ENCODE measurements at regions not wholly inside any gene's neighbourhood (a gene's known extent, or its start where the extent isn't known, plus 50 kb on each side); places are given as distances from the start of the nearest gene placed in this dataset.

- Histone ChIP-seq H2AFZ (ENCODE audit: insufficient read depth, low read length, poor library complexity) (no peak overlapping the region), H3K79me1 (ENCODE audit: low read length) (no peaks in the 10 kb centered on the region), H2BK5ac (ENCODE audit: low read depth, low read length, poor library complexity) (no peak overlapping the region), H3K23ac (ENCODE audit: low read length) (no peak overlapping the region), H3K27me3 (ENCODE audit: insufficient read depth, low read length) (no peaks in the 10 kb centered on the region), H2BK120ac (ENCODE audit: insufficient read depth, low read length, poor library complexity) (no peak overlapping the region), H4K12ac (ENCODE audit: low read depth, low read length) (no peak overlapping the region), H2AK5ac (ENCODE audit: low read length) (no peak overlapping the region), H3K4ac (ENCODE audit: low read depth, low read length) (no peak overlapping the region), H3K18ac (ENCODE audit: low read length) (no peak overlapping the region), H3K9me3 (ENCODE audit: insufficient read depth, low read depth, low read length) (peaks cover 2% of the 10 kb centered on the region), H2BK12ac (ENCODE audit: low read length) (no peak overlapping the region), H4K91ac (ENCODE audit: low read depth, low read length) (no peak overlapping the region), H3K4me1 (ENCODE audit: control insufficient read depth in 1 of 2, insufficient read depth in 2 of 2, low read length in 2 of 2) (peaks cover 0 to 3% of the 10 kb centered on the region in 2 experiments), H3K79me2 (ENCODE audit: control insufficient read depth, insufficient read depth, low read length, poor library complexity) (no peaks in the 10 kb centered on the region), H4K8ac (ENCODE audit: low read depth, low read length) (no peak overlapping the region), H3K4me3 (ENCODE audit: low read depth, low read length) (no peak overlapping the region), H3K4me2 (ENCODE audit: low read length) (no peak overlapping the region), H3K36me3 (ENCODE audit: control insufficient read depth in 1 of 2, insufficient read depth in 2 of 2, low read length in 2 of 2) (no peaks in the 10 kb centered on the region), H3K14ac (ENCODE audit: low read length) (no peak overlapping the region), H3K27ac (ENCODE audit: low read depth, low read length) (no peak overlapping the region), H3K9ac (ENCODE audit: low read length) (no peak overlapping the region)
- DNase-seq: no peak
- WGBS (ENCODE audit: extremely low coverage, insufficient coverage, insufficient read length): no CpG with 5 or more reads among the region's 1 CpG
These were observed 116.9 kb upstream of the KLF14 start for GRCh38 chr7:130850956-130851355.

GRCh38 chr7:130852867-130853266 is 118.9 kb upstream of the KLF14 start:
- no peak overlapping the region for H2BK5ac ChIP-seq (ENCODE audit: low read depth, low read length, poor library complexity)
- WGBS (ENCODE audit: extremely low coverage, insufficient coverage, insufficient read length): no CpG with 5 or more reads among the region's 7 CpGs
- H3K4me2 ChIP-seq (ENCODE audit: low read length): no peak overlapping the region
- H3K18ac ChIP-seq (ENCODE audit: low read length): no peak overlapping the region
- H3K27ac ChIP-seq (ENCODE audit: low read depth, low read length): no peak overlapping the region
- no peak overlapping the region for H2AFZ ChIP-seq (ENCODE audit: insufficient read depth, low read length, poor library complexity)
- no peak overlapping the region for H2BK120ac ChIP-seq (ENCODE audit: insufficient read depth, low read length, poor library complexity)
- H2AK5ac ChIP-seq (ENCODE audit: low read length): no peak overlapping the region
- H4K12ac ChIP-seq (ENCODE audit: low read depth, low read length): no peak overlapping the region
- H3K9me3 ChIP-seq (ENCODE audit: insufficient read depth, low read depth, low read length): peaks cover 4% of the 10 kb centered on the region
- H3K79me1 ChIP-seq (ENCODE audit: low read length): no peaks in the 10 kb centered on the region
- no peaks in the 10 kb centered on the region for H3K79me2 ChIP-seq (ENCODE audit: control insufficient read depth, insufficient read depth, low read length, poor library complexity)
- H2BK12ac ChIP-seq (ENCODE audit: low read length): no peak overlapping the region
- H3K23ac ChIP-seq (ENCODE audit: low read length): no peak overlapping the region
- peaks cover 0 to 3% of the 10 kb centered on the region in 2 experiments for H3K4me1 ChIP-seq (ENCODE audit: control insufficient read depth in 1 of 2, insufficient read depth in 2 of 2, low read length in 2 of 2)
- H3K4me3 ChIP-seq (ENCODE audit: low read depth, low read length): no peak overlapping the region
- H3K4ac ChIP-seq (ENCODE audit: low read depth, low read length): no peak overlapping the region
- H3K9ac ChIP-seq (ENCODE audit: low read length): no peak overlapping the region
- no peak overlapping the region for H4K91ac ChIP-seq (ENCODE audit: low read depth, low read length)
- no peak overlapping the region for H4K8ac ChIP-seq (ENCODE audit: low read depth, low read length)
- peak; percentile 47 to 67 for DNase-seq
- no peaks in the 10 kb centered on the region for H3K27me3 ChIP-seq (ENCODE audit: insufficient read depth, low read length)
- H3K36me3 ChIP-seq (ENCODE audit: control insufficient read depth in 1 of 2, insufficient read depth in 2 of 2, low read length in 2 of 2): no peaks in the 10 kb centered on the region
- H3K14ac ChIP-seq (ENCODE audit: low read length): no peak overlapping the region

- Histone ChIP-seq H2BK120ac (ENCODE audit: insufficient read depth, low read length, poor library complexity) (no peak overlapping the region), H4K8ac (ENCODE audit: low read depth, low read length) (no peak overlapping the region), H2BK12ac (ENCODE audit: low read length) (no peak overlapping the region), H4K12ac (ENCODE audit: low read depth, low read length) (no peak overlapping the region), H3K9me3 (ENCODE audit: insufficient read depth, low read depth, low read length) (peaks cover 4% of the 10 kb centered on the region), H3K9ac (ENCODE audit: low read length) (no peak overlapping the region), H3K4ac (ENCODE audit: low read depth, low read length) (no peak overlapping the region), H3K4me1 (ENCODE audit: control insufficient read depth in 1 of 2, insufficient read depth in 2 of 2, low read length in 2 of 2) (peaks cover 0 to 3% of the 10 kb centered on the region in 2 experiments), H3K4me2 (ENCODE audit: low read length) (no peak overlapping the region), H2AK5ac (ENCODE audit: low read length) (no peak overlapping the region), H3K23ac (ENCODE audit: low read length) (no peak overlapping the region), H3K18ac (ENCODE audit: low read length) (no peak overlapping the region), H3K79me2 (ENCODE audit: control insufficient read depth, insufficient read depth, low read length, poor library complexity) (no peaks in the 10 kb centered on the region), H3K79me1 (ENCODE audit: low read length) (no peaks in the 10 kb centered on the region), H3K14ac (ENCODE audit: low read length) (no peak overlapping the region), H2BK5ac (ENCODE audit: low read depth, low read length, poor library complexity) (no peak overlapping the region), H4K91ac (ENCODE audit: low read depth, low read length) (no peak overlapping the region), H2AFZ (ENCODE audit: insufficient read depth, low read length, poor library complexity) (no peak overlapping the region), H3K4me3 (ENCODE audit: low read depth, low read length) (no peak overlapping the region), H3K36me3 (ENCODE audit: control insufficient read depth in 1 of 2, insufficient read depth in 2 of 2, low read length in 2 of 2) (no peaks in the 10 kb centered on the region), H3K27me3 (ENCODE audit: insufficient read depth, low read length) (no peaks in the 10 kb centered on the region), H3K27ac (ENCODE audit: low read depth, low read length) (no peak overlapping the region)
- no CpG with 5 or more reads among the region's 7 CpGs for WGBS (ENCODE audit: extremely low coverage, insufficient coverage, insufficient read length)
- DNase-seq: peak; percentile 83 to 91
These were observed 119.7 kb upstream of the KLF14 start for GRCh38 chr7:130853503-130854279.

GRCh38 chr7:130854481-130854880 is 120.5 kb upstream of the KLF14 start:
- Histone ChIP-seq H3K4ac (ENCODE audit: low read depth, low read length) (no peak overlapping the region), H3K27ac (ENCODE audit: low read depth, low read length) (no peak overlapping the region), H4K91ac (ENCODE audit: low read depth, low read length) (no peak overlapping the region), H3K18ac (ENCODE audit: low read length) (no peak overlapping the region), H3K27me3 (ENCODE audit: insufficient read depth, low read length) (no peaks in the 10 kb centered on the region), H2BK120ac (ENCODE audit: insufficient read depth, low read length, poor library complexity) (no peak overlapping the region), H3K79me1 (ENCODE audit: low read length) (no peaks in the 10 kb centered on the region), H2BK5ac (ENCODE audit: low read depth, low read length, poor library complexity) (no peak overlapping the region), H3K79me2 (ENCODE audit: control insufficient read depth, insufficient read depth, low read length, poor library complexity) (no peaks in the 10 kb centered on the region), H3K23ac (ENCODE audit: low read length) (no peak overlapping the region), H3K4me1 (ENCODE audit: control insufficient read depth in 1 of 2, insufficient read depth in 2 of 2, low read length in 2 of 2) (peaks cover 0 to 3% of the 10 kb centered on the region in 2 experiments), H4K8ac (ENCODE audit: low read depth, low read length) (no peak overlapping the region), H2AK5ac (ENCODE audit: low read length) (no peak overlapping the region), H4K12ac (ENCODE audit: low read depth, low read length) (no peak overlapping the region), H3K9me3 (ENCODE audit: insufficient read depth, low read depth, low read length) (peaks cover 4% of the 10 kb centered on the region), H3K4me2 (ENCODE audit: low read length) (no peak overlapping the region), H3K36me3 (ENCODE audit: control insufficient read depth in 1 of 2, insufficient read depth in 2 of 2, low read length in 2 of 2) (no peaks in the 10 kb centered on the region), H3K9ac (ENCODE audit: low read length) (no peak overlapping the region), H2AFZ (ENCODE audit: insufficient read depth, low read length, poor library complexity) (no peak overlapping the region), H2BK12ac (ENCODE audit: low read length) (no peak overlapping the region), H3K4me3 (ENCODE audit: low read depth, low read length) (no peak overlapping the region), H3K14ac (ENCODE audit: low read length) (no peak overlapping the region)
- DNase-seq: peak; percentile 43 to 76
- WGBS (ENCODE audit: extremely low coverage, insufficient coverage, insufficient read length): no CpG with 5 or more reads among the region's 1 CpG

All from trophoblast cell (in vitro differentiated cells and primary cell).